ENCODE measurements at regions not wholly inside any gene's neighbourhood (a gene's known extent, or its start where the extent isn't known, plus 50 kb on each side); places are given as distances from the start of the nearest gene placed in this dataset.
"Not testable (repeated sequence)": the region's sequence is repeated elsewhere in the genome, so short reads cannot be mapped to it uniquely, and the experiment has no call there.

GRCh38 chr7:81226234-81226633 is 307.4 kb upstream of the SEMA3C start:
- DNase-seq (ENCODE audit: unreplicated experiment), result no peak
- intact Hi-C loops (cut with micrococcal nuclease), result no loop called here
- Mint-ChIP-seq H3K9me3 (ENCODE audit: unreplicated experiment) (peaks cover 6% of the 10 kb centered on the region), H3K4me1 (ENCODE audit: insufficient read depth, unreplicated experiment) (no peaks in the 10 kb centered on the region), H3K4me3 (ENCODE audit: unreplicated experiment) (no peak overlapping the region), H3K27me3 (ENCODE audit: insufficient read depth, unreplicated experiment) (no peaks in the 10 kb centered on the region), H3K27ac (ENCODE audit: low read depth, unreplicated experiment) (no peak overlapping the region), H3K36me3 (ENCODE audit: insufficient read depth, unreplicated experiment) (peaks cover 8% of the 10 kb centered on the region)
- ChIA-PET CTCF (no interaction called here), POLR2A (no interaction called here)
- BruUV-seq (replicated peaks), result no TSS peak
- TF ChIP-seq CTCF (IDR thresholded peaks at IDR 0.05; ENCODE audit: unreplicated experiment), result no peak

- H3K4me1 Mint-ChIP-seq (ENCODE audit: insufficient read depth, unreplicated experiment); H3K27ac Mint-ChIP-seq (ENCODE audit: low read depth, unreplicated experiment); BruUV-seq (replicated peaks); DNase-seq (ENCODE audit: unreplicated experiment); H3K36me3 Mint-ChIP-seq (ENCODE audit: insufficient read depth, unreplicated experiment); H3K4me3 Mint-ChIP-seq (ENCODE audit: unreplicated experiment); intact Hi-C loops (cut with micrococcal nuclease); H3K9me3 Mint-ChIP-seq (ENCODE audit: unreplicated experiment); POLR2A ChIA-PET; H3K27me3 Mint-ChIP-seq (ENCODE audit: insufficient read depth, unreplicated experiment): not testable (repeated sequence)
- CTCF ChIA-PET, result interaction anchor here (1.0 kb wide), 1 partner anchor 14 kb away, joined by 3 read pairs; no protein-coding TSS in a partner anchor
Observed at GRCh38 chr7:81222692-81223091, 303.8 kb upstream of the SEMA3C start.

GRCh38 chr7:81221527-81222217 is 302.8 kb upstream of the SEMA3C start:
- TF ChIP-seq CTCF (IDR thresholded peaks at IDR 0.05; ENCODE audit: unreplicated experiment), result no peak
- Mint-ChIP-seq H3K4me1 (ENCODE audit: insufficient read depth, unreplicated experiment) (no peaks in the 10 kb centered on the region), H3K27ac (ENCODE audit: low read depth, unreplicated experiment) (no peak overlapping the region), H3K9me3 (ENCODE audit: unreplicated experiment) (peaks cover 6% of the 10 kb centered on the region), H3K4me3 (ENCODE audit: unreplicated experiment) (no peak overlapping the region), H3K36me3 (ENCODE audit: insufficient read depth, unreplicated experiment) (peaks cover 8% of the 10 kb centered on the region), H3K27me3 (ENCODE audit: insufficient read depth, unreplicated experiment) (no peaks in the 10 kb centered on the region)
- BruUV-seq (replicated peaks), result no TSS peak
- ChIA-PET CTCF (interaction anchor here (0.6 kb wide), 1 partner anchor 12 kb away, joined by 3 read pairs; no protein-coding TSS in a partner anchor), POLR2A (interaction anchor here (0.7 kb wide), 1 partner anchor 98 kb away, joined by 3 read pairs; no protein-coding TSS in a partner anchor)
- intact Hi-C loops (cut with micrococcal nuclease), result no loop called here
- DNase-seq (ENCODE audit: unreplicated experiment), result no peak

- no peak for TF ChIP-seq CTCF (IDR thresholded peaks at IDR 0.05; ENCODE audit: unreplicated experiment)
- no TSS peak for BruUV-seq (replicated peaks)
- no peak for DNase-seq (ENCODE audit: unreplicated experiment)
- peaks cover 8% of the 10 kb centered on the region for H3K36me3 Mint-ChIP-seq (ENCODE audit: insufficient read depth, unreplicated experiment)
- CTCF ChIA-PET, result interaction anchor here (0.6 kb wide), 3 partner anchors 10 to 229 kb away, joined by 3 to 4 read pairs (median 4); no protein-coding TSS in a partner anchor
- no peak overlapping the region for H3K4me3 Mint-ChIP-seq (ENCODE audit: unreplicated experiment)
- intact Hi-C loops (cut with micrococcal nuclease), result no loop called here
- peaks cover 6% of the 10 kb centered on the region for H3K9me3 Mint-ChIP-seq (ENCODE audit: unreplicated experiment)
- H3K27ac Mint-ChIP-seq (ENCODE audit: low read depth, unreplicated experiment), result no peak overlapping the region
- POLR2A ChIA-PET, result interaction anchor here (0.9 kb wide), 1 partner anchor 226 kb away, joined by 3 read pairs; no protein-coding TSS in a partner anchor
- H3K27me3 Mint-ChIP-seq (ENCODE audit: insufficient read depth, unreplicated experiment), result no peaks in the 10 kb centered on the region
- H3K4me1 Mint-ChIP-seq (ENCODE audit: insufficient read depth, unreplicated experiment), result no peaks in the 10 kb centered on the region
Observed at GRCh38 chr7:81218480-81219106, 299.7 kb upstream of the SEMA3C start.
